GM23338 (cell line): ENCODE measurements at regions not wholly inside any gene's neighbourhood (a gene's known extent, or its start where the extent isn't known, plus 50 kb on each side); places are given as distances from the start of the nearest gene placed in this dataset.

Experiments used
- ATAC-seq: fragments of 200-7000 bp; cut with Tn5 transposase; 3 replicates; pipeline ENCODE4 v1.9.1; 2020
- DNase-seq: peaks from one replicate; pipeline ENCODE4 v3.0.0-alpha.2; 2015; ENCODE audit warnings: low spot score
- H2AFZ ChIP-seq: fragments of 200-600 bp; sonication (generic); 2 replicates; pipeline ENCODE4 v1.8.0; 2016; ENCODE audit warnings: antibody characterized with exemption, mild to moderate bottlenecking, moderate library complexity
- H3F3A ChIP-seq: fragments of 200-600 bp; sonication (generic); replicated peaks from 2 replicates; pipeline ENCODE4 v1.8.0; 2017; ENCODE audit warnings: antibody characterized with exemption, mixed run types, low read depth
- H3K27ac ChIP-seq: fragments of 200-600 bp; sonication (generic); 2 replicates; pipeline ENCODE4 v1.6.1; 2016; ENCODE audit warnings: low read depth
- H3K27me3 ChIP-seq: fragments of 200-600 bp; sonication (generic); 2 replicates; pipeline ENCODE4 v1.8.0; 2016; ENCODE audit warnings: mild to moderate bottlenecking, mixed run types, moderate library complexity; ENCODE audit not compliant: insufficient read depth
- H3K36me3 ChIP-seq: fragments of 200-600 bp; sonication (generic); 2 replicates; pipeline ENCODE4 v1.8.0; 2016; ENCODE audit warnings: mild to moderate bottlenecking; ENCODE audit not compliant: insufficient read depth
- H3K4me1 ChIP-seq: fragments of 200-600 bp; sonication (generic); 2 replicates; pipeline ENCODE4 v1.8.0; 2016; ENCODE audit warnings: mild to moderate bottlenecking, moderate library complexity; ENCODE audit not compliant: insufficient read depth
- H3K4me2 ChIP-seq: fragments of 200-600 bp; sonication (generic); 2 replicates; pipeline ENCODE4 v1.7.1; 2017; ENCODE audit warnings: mixed run types
- H3K4me3 ChIP-seq: fragments of 200-600 bp; sonication (generic); 2 replicates; pipeline ENCODE4 v1.6.1; 2016; ENCODE audit warnings: mixed run types
- H3K79me2 ChIP-seq: fragments of 200-600 bp; sonication (generic); replicated peaks from 2 replicates; pipeline ENCODE4 v1.8.0; 2017; ENCODE audit warnings: mild to moderate bottlenecking; ENCODE audit not compliant: insufficient read depth
- H3K9me2 ChIP-seq: fragments of 200-600 bp; sonication (generic); 2 replicates; pipeline ENCODE4 v1.8.0; 2017; ENCODE audit not compliant: insufficient read depth
- H4K20me1 ChIP-seq: fragments of 200-600 bp; sonication (generic); replicated peaks from 2 replicates; pipeline ENCODE4 v1.8.0; 2017; ENCODE audit warnings: mild to moderate bottlenecking; ENCODE audit not compliant: insufficient read depth
- H3K27ac Mint-ChIP-seq: 2 replicates; pipeline ENCODE4 v1.8.0; 2020; ENCODE audit warnings: inconsistent platforms, mild to moderate bottlenecking, moderate library complexity, mixed read lengths
- H3K27me3 Mint-ChIP-seq: 3 replicates; pipeline ENCODE4 v1.8.0; 2022; ENCODE audit warnings: low read depth, mild to moderate bottlenecking, moderate library complexity, mixed read lengths, inconsistent platforms; ENCODE audit not compliant: insufficient read depth, poor library complexity
- H3K36me3 Mint-ChIP-seq: 3 replicates; pipeline ENCODE4 v1.8.0; 2021; ENCODE audit warnings: low read depth, mild to moderate bottlenecking, inconsistent platforms, moderate library complexity, mixed read lengths
- H3K4me1 Mint-ChIP-seq: 3 replicates; pipeline ENCODE4 v1.8.0; 2020; ENCODE audit warnings: mild to moderate bottlenecking, inconsistent platforms, mixed read lengths
- H3K4me3 Mint-ChIP-seq: 3 replicates; pipeline ENCODE4 v1.8.0; 2021; ENCODE audit warnings: moderate library complexity, mild to moderate bottlenecking, inconsistent platforms, mixed read lengths
- H3K9me3 Mint-ChIP-seq: 3 replicates; pipeline ENCODE4 v1.8.0; 2020; ENCODE audit warnings: moderate library complexity, mild to moderate bottlenecking, inconsistent platforms, mixed read lengths
- EZH2phosphoT487 ChIP-seq: fragments of 200-600 bp; sonication (generic); IDR thresholded peaks from one replicate; pipeline ENCODE4 v1.8.1; 2018; ENCODE audit warnings: antibody characterized with exemption; ENCODE audit not compliant: unreplicated experiment
- NANOG ChIP-seq: IDR thresholded peaks from 2 replicates; pipeline ENCODE4 v1.6.1; 2016; ENCODE audit warnings: antibody characterized with exemption, borderline replicate concordance
- POLR2AphosphoS5 ChIP-seq: IDR thresholded peaks from 2 replicates; pipeline ENCODE4 v1.6.1; 2016; ENCODE audit warnings: antibody characterized with exemption, low read depth
- STAT1 ChIP-seq: IDR thresholded peaks from one replicate; pipeline ENCODE4 v1.6.1; 2016; ENCODE audit warnings: antibody characterized with exemption; ENCODE audit not compliant: unreplicated experiment
- ZNF331 ChIP-seq: fragments of 250-450 bp; sonication (Bioruptor Pico); IDR thresholded peaks from 2 replicates; pipeline ENCODE4 v1.5.0; 2020; ENCODE audit warnings: low read depth, mild to moderate bottlenecking, moderate library complexity
- TF ChIP-seq, protein P1 (sequence below): fragments of 250-450 bp; sonication (Bioruptor Pico); IDR thresholded peaks from 2 replicates; pipeline ENCODE4 v1.5.0; 2020; ENCODE audit warnings: mild to moderate bottlenecking, moderate library complexity
- TF ChIP-seq, protein P2 (sequence below), 2 experiments: fragments of 200-600 bp in 1 of 2; sonication (generic) in 1 of 2; conservative IDR thresholded peaks; 2 replicates each; pipeline versions ENCODE4 v1.5.1 to v1.6.1; 2016 to 2017; ENCODE audit warnings: antibody characterized with exemption in 2 of 2, low read depth in 2 of 2, mild to moderate bottlenecking in 2 of 2, moderate library complexity in 1 of 2
- TF ChIP-seq, protein P3 (sequence below): IDR thresholded peaks from one replicate; pipeline ENCODE4 v1.6.1; 2018; ENCODE audit warnings: antibody characterized with exemption; ENCODE audit not compliant: unreplicated experiment

DNA sequence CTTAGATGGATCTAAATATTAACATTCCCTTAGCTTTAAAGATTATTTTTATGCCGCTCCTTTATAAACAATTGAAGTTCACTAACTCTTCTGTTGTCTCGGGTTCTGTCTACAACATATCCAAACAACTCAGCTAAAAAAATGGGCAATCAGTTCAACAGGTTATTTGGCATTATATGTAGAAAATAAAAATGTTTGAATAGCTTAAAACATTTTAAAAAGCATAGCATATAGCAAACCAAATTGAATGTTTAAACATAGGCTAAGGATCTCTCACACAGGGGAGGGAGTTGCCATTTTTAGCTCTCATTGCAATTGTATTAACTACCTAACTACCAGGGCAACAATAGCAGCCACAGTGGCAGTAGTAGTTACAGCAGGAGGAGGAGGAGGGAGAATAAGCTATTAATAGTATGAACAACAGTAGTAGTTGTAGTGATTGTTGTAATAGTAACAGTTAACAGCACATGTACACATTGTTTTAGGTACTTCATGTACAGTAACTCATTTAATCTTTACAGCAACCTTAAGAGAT, 404.2 kb downstream of the KCNRG start (continued):
- TF ChIP-seq, protein P1, sequence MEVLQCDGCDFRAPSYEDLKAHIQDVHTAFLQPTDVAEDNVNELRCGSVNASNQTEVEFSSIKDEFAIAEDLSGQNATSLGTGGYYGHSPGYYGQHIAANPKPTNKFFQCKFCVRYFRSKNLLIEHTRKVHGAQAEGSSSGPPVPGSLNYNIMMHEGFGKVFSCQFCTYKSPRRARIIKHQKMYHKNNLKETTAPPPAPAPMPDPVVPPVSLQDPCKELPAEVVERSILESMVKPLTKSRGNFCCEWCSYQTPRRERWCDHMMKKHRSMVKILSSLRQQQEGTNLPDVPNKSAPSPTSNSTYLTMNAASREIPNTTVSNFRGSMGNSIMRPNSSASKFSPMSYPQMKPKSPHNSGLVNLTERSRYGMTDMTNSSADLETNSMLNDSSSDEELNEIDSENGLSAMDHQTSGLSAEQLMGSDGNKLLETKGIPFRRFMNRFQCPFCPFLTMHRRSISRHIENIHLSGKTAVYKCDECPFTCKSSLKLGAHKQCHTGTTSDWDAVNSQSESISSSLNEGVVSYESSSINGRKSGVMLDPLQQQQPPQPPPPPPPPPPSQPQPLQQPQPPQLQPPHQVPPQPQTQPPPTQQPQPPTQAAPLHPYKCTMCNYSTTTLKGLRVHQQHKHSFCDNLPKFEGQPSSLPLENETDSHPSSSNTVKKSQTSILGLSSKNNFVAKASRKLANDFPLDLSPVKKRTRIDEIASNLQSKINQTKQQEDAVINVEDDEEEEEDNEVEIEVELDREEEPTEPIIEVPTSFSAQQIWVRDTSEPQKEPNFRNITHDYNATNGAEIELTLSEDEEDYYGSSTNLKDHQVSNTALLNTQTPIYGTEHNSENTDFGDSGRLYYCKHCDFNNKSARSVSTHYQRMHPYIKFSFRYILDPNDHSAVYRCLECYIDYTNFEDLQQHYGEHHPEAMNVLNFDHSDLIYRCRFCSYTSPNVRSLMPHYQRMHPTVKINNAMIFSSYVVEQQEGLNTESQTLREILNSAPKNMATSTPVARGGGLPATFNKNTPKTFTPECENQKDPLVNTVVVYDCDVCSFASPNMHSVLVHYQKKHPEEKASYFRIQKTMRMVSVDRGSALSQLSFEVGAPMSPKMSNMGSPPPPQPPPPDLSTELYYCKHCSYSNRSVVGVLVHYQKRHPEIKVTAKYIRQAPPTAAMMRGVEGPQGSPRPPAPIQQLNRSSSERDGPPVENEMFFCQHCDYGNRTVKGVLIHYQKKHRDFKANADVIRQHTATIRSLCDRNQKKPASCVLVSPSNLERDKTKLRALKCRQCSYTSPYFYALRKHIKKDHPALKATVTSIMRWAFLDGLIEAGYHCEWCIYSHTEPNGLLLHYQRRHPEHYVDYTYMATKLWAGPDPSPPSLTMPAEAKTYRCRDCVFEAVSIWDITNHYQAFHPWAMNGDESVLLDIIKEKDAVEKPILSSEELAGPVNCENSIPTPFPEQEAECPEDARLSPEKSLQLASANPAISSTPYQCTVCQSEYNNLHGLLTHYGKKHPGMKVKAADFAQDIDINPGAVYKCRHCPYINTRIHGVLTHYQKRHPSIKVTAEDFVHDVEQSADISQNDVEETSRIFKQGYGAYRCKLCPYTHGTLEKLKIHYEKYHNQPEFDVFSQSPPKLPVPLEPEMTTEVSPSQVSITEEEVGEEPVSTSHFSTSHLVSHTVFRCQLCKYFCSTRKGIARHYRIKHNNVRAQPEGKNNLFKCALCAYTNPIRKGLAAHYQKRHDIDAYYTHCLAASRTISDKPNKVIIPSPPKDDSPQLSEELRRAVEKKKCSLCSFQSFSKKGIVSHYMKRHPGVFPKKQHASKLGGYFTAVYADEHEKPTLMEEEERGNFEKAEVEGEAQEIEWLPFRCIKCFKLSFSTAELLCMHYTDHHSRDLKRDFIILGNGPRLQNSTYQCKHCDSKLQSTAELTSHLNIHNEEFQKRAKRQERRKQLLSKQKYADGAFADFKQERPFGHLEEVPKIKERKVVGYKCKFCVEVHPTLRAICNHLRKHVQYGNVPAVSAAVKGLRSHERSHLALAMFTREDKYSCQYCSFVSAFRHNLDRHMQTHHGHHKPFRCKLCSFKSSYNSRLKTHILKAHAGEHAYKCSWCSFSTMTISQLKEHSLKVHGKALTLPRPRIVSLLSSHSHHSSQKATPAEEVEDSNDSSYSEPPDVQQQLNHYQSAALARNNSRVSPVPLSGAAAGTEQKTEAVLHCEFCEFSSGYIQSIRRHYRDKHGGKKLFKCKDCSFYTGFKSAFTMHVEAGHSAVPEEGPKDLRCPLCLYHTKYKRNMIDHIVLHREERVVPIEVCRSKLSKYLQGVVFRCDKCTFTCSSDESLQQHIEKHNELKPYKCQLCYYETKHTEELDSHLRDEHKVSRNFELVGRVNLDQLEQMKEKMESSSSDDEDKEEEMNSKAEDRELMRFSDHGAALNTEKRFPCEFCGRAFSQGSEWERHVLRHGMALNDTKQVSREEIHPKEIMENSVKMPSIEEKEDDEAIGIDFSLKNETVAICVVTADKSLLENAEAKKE (CRISPR knock-in tag) = no peak
- TF ChIP-seq POLR2AphosphoS5 (no peak), NANOG (no peak)
- TF ChIP-seq, protein P2, sequence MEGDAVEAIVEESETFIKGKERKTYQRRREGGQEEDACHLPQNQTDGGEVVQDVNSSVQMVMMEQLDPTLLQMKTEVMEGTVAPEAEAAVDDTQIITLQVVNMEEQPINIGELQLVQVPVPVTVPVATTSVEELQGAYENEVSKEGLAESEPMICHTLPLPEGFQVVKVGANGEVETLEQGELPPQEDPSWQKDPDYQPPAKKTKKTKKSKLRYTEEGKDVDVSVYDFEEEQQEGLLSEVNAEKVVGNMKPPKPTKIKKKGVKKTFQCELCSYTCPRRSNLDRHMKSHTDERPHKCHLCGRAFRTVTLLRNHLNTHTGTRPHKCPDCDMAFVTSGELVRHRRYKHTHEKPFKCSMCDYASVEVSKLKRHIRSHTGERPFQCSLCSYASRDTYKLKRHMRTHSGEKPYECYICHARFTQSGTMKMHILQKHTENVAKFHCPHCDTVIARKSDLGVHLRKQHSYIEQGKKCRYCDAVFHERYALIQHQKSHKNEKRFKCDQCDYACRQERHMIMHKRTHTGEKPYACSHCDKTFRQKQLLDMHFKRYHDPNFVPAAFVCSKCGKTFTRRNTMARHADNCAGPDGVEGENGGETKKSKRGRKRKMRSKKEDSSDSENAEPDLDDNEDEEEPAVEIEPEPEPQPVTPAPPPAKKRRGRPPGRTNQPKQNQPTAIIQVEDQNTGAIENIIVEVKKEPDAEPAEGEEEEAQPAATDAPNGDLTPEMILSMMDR (conservative IDR thresholded peaks at IDR 0.05; ENCODE audit: low read depth in 2 of 2) = no peak

DNA sequence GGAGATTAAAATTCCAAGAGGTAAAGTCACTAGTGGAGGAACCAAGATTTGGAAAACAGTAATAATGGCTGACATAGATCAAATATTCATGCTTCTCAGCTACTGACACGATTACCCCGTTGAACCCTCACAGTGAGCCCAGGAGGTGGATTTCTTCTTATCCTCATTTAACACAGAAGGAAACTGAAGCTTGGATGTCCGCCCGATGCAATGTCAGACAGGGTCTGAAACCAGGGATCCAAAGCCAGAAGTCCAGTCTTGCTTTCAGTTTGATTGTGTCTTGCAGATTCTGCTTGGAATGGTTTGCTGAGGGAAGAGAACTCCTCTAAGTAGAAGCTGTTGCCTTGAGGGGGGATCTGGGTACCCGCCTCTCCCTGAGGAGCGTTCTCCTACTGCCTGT, 404.7 kb downstream of the KCNRG start:
- Mint-ChIP-seq H3K4me3 (no peak overlapping the region), H3K4me1 (peaks cover 10% of the 10 kb centered on the region), H3K9me3 (peaks cover 5% of the 10 kb centered on the region; the same call in 2 of the 3 replicates), H3K27ac (no peak overlapping the region), H3K27me3 (peaks cover 6% of the 10 kb centered on the region), H3K36me3 (peaks cover 8% of the 10 kb centered on the region; the same call in 2 of the 3 replicates)
- Histone ChIP-seq H3K79me2 (no peaks in the 10 kb centered on the region), H3K4me1 (no peaks in the 10 kb centered on the region), H3K4me3 (no peak overlapping the region), H3K9me2 (peaks cover 5% of the 10 kb centered on the region; the same call in 1 of the 2 replicates), H3K36me3 (no peaks in the 10 kb centered on the region), H3K27ac (no peak overlapping the region), H4K20me1 (no peaks in the 10 kb centered on the region), H2AFZ (no peak overlapping the region), H3K27me3 (no peaks in the 10 kb centered on the region), H3F3A (no peaks in the 10 kb centered on the region), H3K4me2 (no peak overlapping the region)
- DNase-seq (no peak), ATAC-seq (no peak)
- TF ChIP-seq STAT1 = no peak
- TF ChIP-seq NANOG = no peak
- TF ChIP-seq, protein P3, sequence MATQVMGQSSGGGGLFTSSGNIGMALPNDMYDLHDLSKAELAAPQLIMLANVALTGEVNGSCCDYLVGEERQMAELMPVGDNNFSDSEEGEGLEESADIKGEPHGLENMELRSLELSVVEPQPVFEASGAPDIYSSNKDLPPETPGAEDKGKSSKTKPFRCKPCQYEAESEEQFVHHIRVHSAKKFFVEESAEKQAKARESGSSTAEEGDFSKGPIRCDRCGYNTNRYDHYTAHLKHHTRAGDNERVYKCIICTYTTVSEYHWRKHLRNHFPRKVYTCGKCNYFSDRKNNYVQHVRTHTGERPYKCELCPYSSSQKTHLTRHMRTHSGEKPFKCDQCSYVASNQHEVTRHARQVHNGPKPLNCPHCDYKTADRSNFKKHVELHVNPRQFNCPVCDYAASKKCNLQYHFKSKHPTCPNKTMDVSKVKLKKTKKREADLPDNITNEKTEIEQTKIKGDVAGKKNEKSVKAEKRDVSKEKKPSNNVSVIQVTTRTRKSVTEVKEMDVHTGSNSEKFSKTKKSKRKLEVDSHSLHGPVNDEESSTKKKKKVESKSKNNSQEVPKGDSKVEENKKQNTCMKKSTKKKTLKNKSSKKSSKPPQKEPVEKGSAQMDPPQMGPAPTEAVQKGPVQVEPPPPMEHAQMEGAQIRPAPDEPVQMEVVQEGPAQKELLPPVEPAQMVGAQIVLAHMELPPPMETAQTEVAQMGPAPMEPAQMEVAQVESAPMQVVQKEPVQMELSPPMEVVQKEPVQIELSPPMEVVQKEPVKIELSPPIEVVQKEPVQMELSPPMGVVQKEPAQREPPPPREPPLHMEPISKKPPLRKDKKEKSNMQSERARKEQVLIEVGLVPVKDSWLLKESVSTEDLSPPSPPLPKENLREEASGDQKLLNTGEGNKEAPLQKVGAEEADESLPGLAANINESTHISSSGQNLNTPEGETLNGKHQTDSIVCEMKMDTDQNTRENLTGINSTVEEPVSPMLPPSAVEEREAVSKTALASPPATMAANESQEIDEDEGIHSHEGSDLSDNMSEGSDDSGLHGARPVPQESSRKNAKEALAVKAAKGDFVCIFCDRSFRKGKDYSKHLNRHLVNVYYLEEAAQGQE = no peak
- no peak for TF ChIP-seq ZNF331 (CRISPR knock-in tag)
- TF ChIP-seq EZH2phosphoT487 = no peak
